Activated T-cell treated with anti-CD3 and anti-CD28 coated beads, Interleukin-2, amount 50 U/mL, for 24 hours (primary cell): ENCODE measurements at regions not wholly inside any gene's neighbourhood (a gene's known extent, or its start where the extent isn't known, plus 50 kb on each side); places are given as distances from the start of the nearest gene placed in this dataset.

Experiments used
- DNase-seq: peaks from one replicate; pipeline ENCODE4 v3.0.0-alpha.2; 2020
- H3K27ac Mint-ChIP-seq: 2 replicates; pipeline ENCODE4 v1.8.0; 2020; ENCODE audit warnings: mild to moderate bottlenecking, mixed read lengths
- H3K27me3 Mint-ChIP-seq: 2 replicates; pipeline ENCODE4 v1.8.0; 2020; ENCODE audit warnings: mixed read lengths
- H3K36me3 Mint-ChIP-seq: 2 replicates; pipeline ENCODE4 v1.8.0; 2020; ENCODE audit warnings: low read depth, mixed read lengths
- H3K4me1 Mint-ChIP-seq: 2 replicates; pipeline ENCODE4 v1.8.0; 2020; ENCODE audit warnings: low read depth, mixed read lengths
- H3K4me3 Mint-ChIP-seq: 2 replicates; pipeline ENCODE4 v1.8.0; 2020; ENCODE audit warnings: mild to moderate bottlenecking, moderate library complexity, mixed read lengths
- H3K9me3 Mint-ChIP-seq: 2 replicates; pipeline ENCODE4 v1.8.0; 2020; ENCODE audit warnings: mixed read lengths

- no peak overlapping the region for H3K27ac Mint-ChIP-seq
- no peaks in the 10 kb centered on the region for H3K4me1 Mint-ChIP-seq
- no peaks in the 10 kb centered on the region for H3K36me3 Mint-ChIP-seq
- H3K4me3 Mint-ChIP-seq: no peak overlapping the region
- peaks cover 10% of the 10 kb centered on the region for H3K27me3 Mint-ChIP-seq
- DNase-seq: no peak
- H3K9me3 Mint-ChIP-seq: no peaks in the 10 kb centered on the region
Measured at GRCh38 chr2:120609826-120610395, 125.8 kb upstream of the GLI2 start.

- no peaks in the 10 kb centered on the region for H3K36me3 Mint-ChIP-seq
- no peaks in the 10 kb centered on the region for H3K9me3 Mint-ChIP-seq
- no peak for DNase-seq
- H3K4me1 Mint-ChIP-seq: no peaks in the 10 kb centered on the region
- H3K4me3 Mint-ChIP-seq: no peak overlapping the region
- peaks cover 4% of the 10 kb centered on the region for H3K27me3 Mint-ChIP-seq
- no peak overlapping the region for H3K27ac Mint-ChIP-seq
Measured at GRCh38 chr2:120611016-120611415, 124.7 kb upstream of the GLI2 start.

- Mint-ChIP-seq H3K4me3 (no peak overlapping the region), H3K36me3 (no peaks in the 10 kb centered on the region), H3K4me1 (no peaks in the 10 kb centered on the region), H3K27me3 (no peaks in the 10 kb centered on the region), H3K27ac (no peak overlapping the region), H3K9me3 (no peaks in the 10 kb centered on the region)
- no peak for DNase-seq
Measured at GRCh38 chr2:120611961-120612360, 123.7 kb upstream of the GLI2 start.

- H3K4me3 Mint-ChIP-seq: no peak overlapping the region
- no peaks in the 10 kb centered on the region for H3K36me3 Mint-ChIP-seq
- H3K27ac Mint-ChIP-seq: no peak overlapping the region
- no peaks in the 10 kb centered on the region for H3K9me3 Mint-ChIP-seq
- H3K27me3 Mint-ChIP-seq: no peaks in the 10 kb centered on the region
- no peak for DNase-seq
- H3K4me1 Mint-ChIP-seq: no peaks in the 10 kb centered on the region
Measured at GRCh38 chr2:120612471-120612870, 123.2 kb upstream of the GLI2 start.

- no peaks in the 10 kb centered on the region for H3K9me3 Mint-ChIP-seq
- no peak overlapping the region for H3K4me3 Mint-ChIP-seq
- no peaks in the 10 kb centered on the region for H3K27me3 Mint-ChIP-seq
Measured at GRCh38 chr2:120612931-120613330, 122.7 kb upstream of the GLI2 start.

GRCh38 chr2:120613742-120614571 lies 121.7 kb upstream of the GLI2 start:
- Mint-ChIP-seq H3K27me3 (no peaks in the 10 kb centered on the region), H3K36me3 (no peaks in the 10 kb centered on the region), H3K4me1 (no peaks in the 10 kb centered on the region), H3K4me3 (no peak overlapping the region), H3K9me3 (no peaks in the 10 kb centered on the region), H3K27ac (no peak overlapping the region)
- DNase-seq: no peak

More at GRCh38 chr2:120612931-120613330, 122.7 kb upstream of the GLI2 start:
- Mint-ChIP-seq H3K4me1 (no peaks in the 10 kb centered on the region), H3K27ac (no peak overlapping the region), H3K36me3 (no peaks in the 10 kb centered on the region)
- DNase-seq: no peak

- Mint-ChIP-seq H3K4me3 (no peak overlapping the region), H3K27ac (no peak overlapping the region), H3K4me1 (no peaks in the 10 kb centered on the region), H3K27me3 (no peaks in the 10 kb centered on the region), H3K9me3 (no peaks in the 10 kb centered on the region), H3K36me3 (no peaks in the 10 kb centered on the region)
- no peak for DNase-seq
Measured at GRCh38 chr2:120614901-120615300, 120.8 kb upstream of the GLI2 start.

GRCh38 chr2:120616261-120616660 lies 119.4 kb upstream of the GLI2 start:
- H3K9me3 Mint-ChIP-seq: no peaks in the 10 kb centered on the region
- H3K36me3 Mint-ChIP-seq: no peaks in the 10 kb centered on the region
- no peak for DNase-seq
- H3K27ac Mint-ChIP-seq: no peak overlapping the region
- no peaks in the 10 kb centered on the region for H3K27me3 Mint-ChIP-seq
- H3K4me1 Mint-ChIP-seq: no peaks in the 10 kb centered on the region
- H3K4me3 Mint-ChIP-seq: no peak overlapping the region

GRCh38 chr2:120617055-120617454 lies 118.6 kb upstream of the GLI2 start:
- no peak for DNase-seq
- H3K27ac Mint-ChIP-seq: no peak overlapping the region
- H3K4me3 Mint-ChIP-seq: no peak overlapping the region
- H3K27me3 Mint-ChIP-seq: no peaks in the 10 kb centered on the region
- no peaks in the 10 kb centered on the region for H3K4me1 Mint-ChIP-seq
- no peaks in the 10 kb centered on the region for H3K9me3 Mint-ChIP-seq
- H3K36me3 Mint-ChIP-seq: no peaks in the 10 kb centered on the region

- H3K4me1 Mint-ChIP-seq: no peaks in the 10 kb centered on the region
- H3K4me3 Mint-ChIP-seq: no peak overlapping the region
- H3K9me3 Mint-ChIP-seq: no peaks in the 10 kb centered on the region
- DNase-seq: no peak
- no peak overlapping the region for H3K27ac Mint-ChIP-seq
- H3K36me3 Mint-ChIP-seq: no peaks in the 10 kb centered on the region
- H3K27me3 Mint-ChIP-seq: no peaks in the 10 kb centered on the region
Measured at GRCh38 chr2:120618830-120619229, 116.8 kb upstream of the GLI2 start.

- Mint-ChIP-seq H3K9me3 (no peaks in the 10 kb centered on the region), H3K27me3 (no peaks in the 10 kb centered on the region), H3K4me3 (no peak overlapping the region), H3K4me1 (no peaks in the 10 kb centered on the region), H3K27ac (no peak overlapping the region), H3K36me3 (no peaks in the 10 kb centered on the region)
- no peak for DNase-seq
Measured at GRCh38 chr2:120619579-120619978, 116.1 kb upstream of the GLI2 start.

GRCh38 chr2:120620025-120620793 lies 115.5 kb upstream of the GLI2 start:
- Mint-ChIP-seq H3K9me3 (no peaks in the 10 kb centered on the region), H3K4me1 (no peaks in the 10 kb centered on the region), H3K36me3 (no peaks in the 10 kb centered on the region), H3K4me3 (no peak overlapping the region), H3K27me3 (peaks cover 2% of the 10 kb centered on the region), H3K27ac (no peak overlapping the region)
- no peak for DNase-seq

GRCh38 chr2:120622159-120622869 lies 113.4 kb upstream of the GLI2 start:
- H3K4me3 Mint-ChIP-seq: no peak overlapping the region
- no peak overlapping the region for H3K27ac Mint-ChIP-seq
- no peaks in the 10 kb centered on the region for H3K4me1 Mint-ChIP-seq
- no peaks in the 10 kb centered on the region for H3K9me3 Mint-ChIP-seq
- peaks cover 2% of the 10 kb centered on the region for H3K27me3 Mint-ChIP-seq
- DNase-seq: no peak
- H3K36me3 Mint-ChIP-seq: no peaks in the 10 kb centered on the region

GRCh38 chr2:120622886-120623753 lies 112.5 kb upstream of the GLI2 start:
- Mint-ChIP-seq H3K27me3 (peaks cover 2% of the 10 kb centered on the region), H3K27ac (no peak overlapping the region), H3K4me3 (no peak overlapping the region), H3K36me3 (no peaks in the 10 kb centered on the region), H3K9me3 (no peaks in the 10 kb centered on the region), H3K4me1 (no peaks in the 10 kb centered on the region)
- no peak for DNase-seq
